MM.1S (cell line): ENCODE measurements at regions not wholly inside any gene's neighbourhood (a gene's known extent, or its start where the extent isn't known, plus 50 kb on each side); places are given as distances from the start of the nearest gene placed in this dataset.

ENCODE experiments used
- DNase-seq: peaks from one replicate; pipeline ENCODE4 v3.0.0-alpha.2; 2015
- H2AFZ ChIP-seq: fragments of 300-600 bp; sonication (generic); 2 replicates; pipeline ENCODE4 v1.6.0; 2016; ENCODE audit warnings: antibody characterized with exemption, low read length
- H3F3A ChIP-seq: fragments of 300-600 bp; sonication (generic); 2 replicates; pipeline ENCODE4 v1.6.1; 2016; ENCODE audit warnings: mild to moderate bottlenecking, antibody characterized with exemption, low read length, moderate library complexity, mixed read lengths; ENCODE audit not compliant: insufficient read depth
- H3K27ac ChIP-seq: fragments of 300-600 bp; sonication (generic); 2 replicates; pipeline ENCODE4 v1.5.1; 2016; ENCODE audit warnings: mild to moderate bottlenecking, low read length
- H3K27me3 ChIP-seq: fragments of 300-600 bp; sonication (generic); replicated peaks from 2 replicates; pipeline ENCODE4 v1.6.0; 2016; ENCODE audit warnings: low read length; ENCODE audit not compliant: insufficient read depth
- H3K36me3 ChIP-seq: fragments of 300-600 bp; sonication (generic); replicated peaks from 2 replicates; pipeline ENCODE4 v1.6.1; 2016; ENCODE audit warnings: mild to moderate bottlenecking, low read length, mixed read lengths; ENCODE audit not compliant: insufficient read depth
- H3K4me1 ChIP-seq: fragments of 300-600 bp; sonication (generic); 2 replicates; pipeline ENCODE4 v1.6.1; 2016; ENCODE audit warnings: low read length, mixed read lengths
- H3K4me2 ChIP-seq: fragments of 300-600 bp; sonication (generic); 2 replicates; pipeline ENCODE4 v1.6.0; 2016; ENCODE audit warnings: low read depth, low read length
- H3K4me3 ChIP-seq: fragments of 300-600 bp; sonication (generic); 2 replicates; pipeline ENCODE4 v1.5.1; 2016; ENCODE audit warnings: low read length, mixed read lengths
- H3K79me2 ChIP-seq: fragments of 300-600 bp; sonication (generic); 2 replicates; pipeline ENCODE4 v1.6.1; 2016; ENCODE audit warnings: mixed run types, low read length, mixed read lengths
- H3K9ac ChIP-seq: fragments of 300-600 bp; sonication (generic); 2 replicates; pipeline ENCODE4 v1.6.1; 2016; ENCODE audit warnings: low read length, mixed read lengths
- H3K9me2 ChIP-seq: fragments of 300-600 bp; sonication (generic); replicated peaks from 2 replicates; pipeline ENCODE4 v1.6.1; 2016; ENCODE audit warnings: mild to moderate bottlenecking, low read length, mixed read lengths; ENCODE audit not compliant: insufficient read depth
- H3K9me3 ChIP-seq: fragments of 300-600 bp; sonication (generic); replicated peaks from 2 replicates; pipeline ENCODE4 v1.6.1; 2016; ENCODE audit warnings: mild to moderate bottlenecking, low read length, mixed read lengths; ENCODE audit not compliant: insufficient read depth
- H4K20me1 ChIP-seq: fragments of 300-600 bp; sonication (generic); 2 replicates; pipeline ENCODE4 v1.6.1; 2016; ENCODE audit warnings: mild to moderate bottlenecking, low read length, moderate library complexity, mixed read lengths; ENCODE audit not compliant: insufficient read depth
- EZH2 ChIP-seq: fragments of 300-600 bp; sonication (generic); optimal IDR thresholded peaks from 2 replicates; pipeline ENCODE3; 2017; ENCODE audit warnings: low read depth, mild to moderate bottlenecking, antibody characterized with exemption, low read length, mixed read lengths
- EZH2phosphoT487 ChIP-seq: fragments of 300-600 bp; sonication (generic); IDR thresholded peaks from 2 replicates; pipeline ENCODE4 v1.6.1; 2018; ENCODE audit warnings: antibody characterized with exemption, low read length
- TF ChIP-seq, protein P1 (sequence below): fragments of 300-600 bp; sonication (generic); IDR thresholded peaks from 2 replicates; pipeline ENCODE4 v1.5.1; 2016; ENCODE audit warnings: antibody characterized with exemption, low read length, mixed read lengths

DNA sequence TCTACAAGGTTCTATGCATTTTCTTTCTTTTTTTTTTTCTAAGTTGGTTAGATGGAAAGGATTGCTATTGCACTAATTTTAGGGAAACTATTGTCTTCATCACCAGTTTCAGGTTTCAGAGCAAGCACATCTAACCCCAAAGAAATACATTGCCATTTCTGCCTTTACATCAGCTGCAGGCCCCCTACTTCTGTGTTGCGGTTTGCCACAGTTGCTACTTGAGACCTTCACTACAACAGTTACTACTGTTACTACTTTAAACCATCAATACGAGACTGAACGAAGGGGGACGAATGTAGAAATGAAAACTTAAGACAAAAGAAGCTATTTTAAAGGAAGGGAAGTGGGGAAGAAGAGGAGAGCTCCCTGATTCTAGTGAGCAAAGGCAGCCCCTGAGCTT is 256.7 kb upstream of the LCORL start:
- Histone ChIP-seq H3K9me2 (no peaks in the 10 kb centered on the region), H3K36me3 (no peaks in the 10 kb centered on the region), H3K4me3 (no peak overlapping the region), H3K9ac (no peak overlapping the region), H3K9me3 (no peaks in the 10 kb centered on the region), H3K4me2 (no peak overlapping the region), H3F3A (no peaks in the 10 kb centered on the region), H3K27ac (peak overlapping the region; percentile 10; the same call in 1 of the 2 replicates), H3K27me3 (no peaks in the 10 kb centered on the region), H3K4me1 (peaks cover 7% of the 10 kb centered on the region; the same call in 1 of the 2 replicates), H4K20me1 (no peaks in the 10 kb centered on the region), H2AFZ (no peak overlapping the region), H3K79me2 (no peaks in the 10 kb centered on the region)
- TF ChIP-seq, protein P1, sequence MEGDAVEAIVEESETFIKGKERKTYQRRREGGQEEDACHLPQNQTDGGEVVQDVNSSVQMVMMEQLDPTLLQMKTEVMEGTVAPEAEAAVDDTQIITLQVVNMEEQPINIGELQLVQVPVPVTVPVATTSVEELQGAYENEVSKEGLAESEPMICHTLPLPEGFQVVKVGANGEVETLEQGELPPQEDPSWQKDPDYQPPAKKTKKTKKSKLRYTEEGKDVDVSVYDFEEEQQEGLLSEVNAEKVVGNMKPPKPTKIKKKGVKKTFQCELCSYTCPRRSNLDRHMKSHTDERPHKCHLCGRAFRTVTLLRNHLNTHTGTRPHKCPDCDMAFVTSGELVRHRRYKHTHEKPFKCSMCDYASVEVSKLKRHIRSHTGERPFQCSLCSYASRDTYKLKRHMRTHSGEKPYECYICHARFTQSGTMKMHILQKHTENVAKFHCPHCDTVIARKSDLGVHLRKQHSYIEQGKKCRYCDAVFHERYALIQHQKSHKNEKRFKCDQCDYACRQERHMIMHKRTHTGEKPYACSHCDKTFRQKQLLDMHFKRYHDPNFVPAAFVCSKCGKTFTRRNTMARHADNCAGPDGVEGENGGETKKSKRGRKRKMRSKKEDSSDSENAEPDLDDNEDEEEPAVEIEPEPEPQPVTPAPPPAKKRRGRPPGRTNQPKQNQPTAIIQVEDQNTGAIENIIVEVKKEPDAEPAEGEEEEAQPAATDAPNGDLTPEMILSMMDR, result no peak
- no peak for TF ChIP-seq EZH2phosphoT487
- no peak for TF ChIP-seq EZH2
- peak; percentile 27 for DNase-seq

DNA sequence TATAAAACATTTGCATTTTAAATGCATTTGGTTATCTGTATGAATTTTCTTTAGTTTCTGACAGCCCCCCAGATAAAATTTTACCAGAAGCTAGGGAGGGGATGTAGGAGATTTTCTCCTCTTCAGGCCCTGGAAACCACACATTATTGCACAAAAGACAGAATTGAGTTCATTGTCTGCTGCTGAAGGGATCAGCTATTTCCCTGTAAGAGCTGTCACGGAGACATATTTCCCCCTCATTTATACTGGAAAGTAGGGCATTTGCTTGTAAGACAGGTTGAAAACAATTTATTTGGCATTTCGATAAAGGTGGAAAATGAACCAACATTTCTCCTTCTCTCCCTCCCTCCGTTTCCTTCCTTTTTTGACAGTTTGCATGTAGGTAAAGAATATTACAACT is 241.3 kb upstream of the LCORL start:
- Histone ChIP-seq H3K27me3 (no peaks in the 10 kb centered on the region), H3K27ac (no peak overlapping the region), H3K9me3 (no peaks in the 10 kb centered on the region), H3K36me3 (no peaks in the 10 kb centered on the region), H4K20me1 (no peaks in the 10 kb centered on the region), H3K79me2 (no peaks in the 10 kb centered on the region), H3K4me1 (no peaks in the 10 kb centered on the region), H2AFZ (no peak overlapping the region), H3K4me3 (no peak overlapping the region), H3K4me2 (no peak overlapping the region), H3K9me2 (no peaks in the 10 kb centered on the region), H3K9ac (no peak overlapping the region), H3F3A (no peaks in the 10 kb centered on the region)
- no peak for DNase-seq
- TF ChIP-seq EZH2, result no peak

- no peak overlapping the region for H2AFZ ChIP-seq
Measured at GRCh38 chr4:18252052-18252451, 230.5 kb upstream of the LCORL start.

GRCh38 chr4:18250564-18250963 is 229.0 kb upstream of the LCORL start:
- H3K4me1 ChIP-seq, result peaks cover 64% of the 10 kb centered on the region
- no peaks in the 10 kb centered on the region for H3K79me2 ChIP-seq
- TF ChIP-seq, protein P1, result no peak
- no peak for TF ChIP-seq EZH2phosphoT487
- no peaks in the 10 kb centered on the region for H3K9me2 ChIP-seq
- H3K36me3 ChIP-seq, result no peaks in the 10 kb centered on the region
- peak overlapping the region; percentile 19; the same call in 1 of the 2 replicates for H3K27ac ChIP-seq
- H3K4me2 ChIP-seq, result no peak overlapping the region
- H2AFZ ChIP-seq, result peak overlapping the region; percentile 12; the same call in 1 of the 2 replicates
- no peaks in the 10 kb centered on the region for H3K27me3 ChIP-seq
- H3K9me3 ChIP-seq, result no peaks in the 10 kb centered on the region
- no peak overlapping the region for H3K9ac ChIP-seq
- H3K4me3 ChIP-seq, result no peak overlapping the region
- DNase-seq, result peak; percentile 56
- H4K20me1 ChIP-seq, result no peaks in the 10 kb centered on the region
- peaks cover 34% of the 10 kb centered on the region for H3F3A ChIP-seq

More at GRCh38 chr4:18252052-18252451, 230.5 kb upstream of the LCORL start:
- Histone ChIP-seq H3F3A (peaks cover 24% of the 10 kb centered on the region), H3K9ac (no peak overlapping the region), H3K4me2 (no peak overlapping the region), H3K4me1 (peaks cover 49% of the 10 kb centered on the region), H3K27ac (no peak overlapping the region), H3K36me3 (no peaks in the 10 kb centered on the region), H3K9me2 (no peaks in the 10 kb centered on the region), H4K20me1 (no peaks in the 10 kb centered on the region), H3K9me3 (no peaks in the 10 kb centered on the region), H3K79me2 (no peaks in the 10 kb centered on the region), H3K4me3 (no peak overlapping the region), H3K27me3 (no peaks in the 10 kb centered on the region)
- TF ChIP-seq EZH2 (no peak), EZH2phosphoT487 (no peak)
- TF ChIP-seq, protein P1, result no peak
- no peak for DNase-seq
